GM23248 (cell line): ENCODE measurements at regions not wholly inside any gene's neighbourhood (a gene's known extent, or its start where the extent isn't known, plus 50 kb on each side); places are given as distances from the start of the nearest gene placed in this dataset.

Source experiments
- EZH2 ChIP-seq: fragments of 200-600 bp; sonication (generic); IDR thresholded peaks from 2 replicates; pipeline ENCODE4 v1.6.1; 2018; ENCODE audit warnings: antibody characterized with exemption, mild to moderate bottlenecking; ENCODE audit not compliant: insufficient read depth, poor library complexity, severe bottlenecking
- EZH2phosphoT487 ChIP-seq: fragments of 200-600 bp; sonication (generic); IDR thresholded peaks from 2 replicates; pipeline ENCODE4 v1.6.1; 2018; ENCODE audit warnings: antibody characterized with exemption, moderate library complexity, mild to moderate bottlenecking, low read depth; ENCODE audit not compliant: insufficient read depth

DNA sequence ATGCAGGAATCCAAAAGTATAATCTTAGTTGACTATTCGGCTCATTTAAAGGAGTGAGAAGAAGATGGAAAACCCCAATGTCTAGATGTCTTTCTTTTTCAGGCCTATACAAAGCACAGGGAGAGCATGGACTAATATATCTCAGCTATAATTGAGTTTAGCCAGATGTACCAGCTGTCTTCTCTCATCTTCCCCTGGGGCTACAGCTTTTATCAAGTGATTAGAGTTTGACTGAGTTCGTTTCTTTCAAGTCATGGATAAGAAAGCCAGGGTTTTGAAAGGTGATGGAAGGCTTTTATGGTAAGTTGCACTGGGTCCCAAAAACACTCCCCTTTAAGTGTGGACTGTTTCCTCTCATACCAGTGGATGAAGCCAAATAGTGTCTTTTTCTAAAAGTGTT, 1172.8 kb upstream of the TENM4 start:
- TF ChIP-seq EZH2phosphoT487 (no peak), EZH2 (no peak)
